HCT116 (cell line): ENCODE measurements at regions not wholly inside any gene's neighbourhood (a gene's known extent, or its start where the extent isn't known, plus 50 kb on each side); places are given as distances from the start of the nearest gene placed in this dataset.

Source experiments
- ATAC-seq: fragments of 200-7000 bp; cut with Tn5 transposase; 2 replicates; pipeline ENCODE4 v1.9.1; 2020; ENCODE audit warnings: mild to moderate bottlenecking, moderate library complexity
- BruUV-seq: library from RNA; stranded (reverse); fragments of 400-500 nt; replicated peaks from 2 replicates; lab custom pipeline; 2021; lab: Mats Ljungman, UMichigan
- CTCF ChIA-PET: fragments of 300-600 bp; sonication (Branson Sonifier 250); formaldehyde crosslinking; loops from one replicate; lab custom pipeline; 2021; ENCODE audit warnings: antibody characterized with exemption; lab: Charles Lee
- POLR2A ChIA-PET: fragments of 300-600, 350-600 bp; sonication (Branson Sonifier 250); formaldehyde crosslinking; loops from one replicate; lab custom pipeline; 2021; ENCODE audit warnings: antibody characterized with exemption; lab: Charles Lee
- RAD21 ChIA-PET, 2 experiments: fragments of 300-600 bp; sonication (Branson Sonifier 250); formaldehyde crosslinking; loops; one replicate each; lab custom pipeline; 2023; ENCODE audit warnings: low total read pairs in 2 of 2; ENCODE audit not compliant: uncharacterized antibody in 2 of 2, unreplicated experiment in 2 of 2, low non-redundant PET in 1 of 2; lab: Charles Lee
- DNase-seq: peaks from one replicate; pipeline ENCODE4 v3.0.0-alpha.2; 2010; ENCODE audit warnings: low read depth, low spot score
- H2AFZ ChIP-seq: fragments of 200-600 bp; shearing (Covaris generic), sonication (generic); 2 replicates; pipeline ENCODE4 v1.6.1; 2017; ENCODE audit warnings: low read depth, mixed run types, mixed read lengths, antibody characterized with exemption, low read length; ENCODE audit not compliant: poor library complexity, severe bottlenecking
- H3K27ac ChIP-seq: 2 replicates; pipeline ENCODE4 v1.5.1; 2012; ENCODE audit warnings: low read depth, low read length
- H3K27me3 ChIP-seq: fragments of 200-600 bp; sonication (generic); 2 replicates; pipeline ENCODE4 v1.6.1; 2016; ENCODE audit warnings: mixed run types, low read length, mixed read lengths; ENCODE audit not compliant: insufficient read depth
- H3K36me3 ChIP-seq, 2 experiments: fragments of 200-500 bp in 1 of 2; fragments of 200-600 bp in 1 of 2; sonication (Bioruptor generic) in 1 of 2; sonication (generic) in 1 of 2; 2 replicates each; pipeline versions ENCODE4 v1.5.1 to v1.6.1; 2014 to 2016; ENCODE audit warnings: low read length in 2 of 2, inconsistent platforms in 1 of 2, mixed read lengths in 1 of 2, mixed run types in 1 of 2; ENCODE audit not compliant: insufficient read depth in 2 of 2, control insufficient read depth in 1 of 2
- H3K4me1 ChIP-seq, 2 experiments: fragments of 200-600 bp in 1 of 2; sonication (generic) in 1 of 2; 2 replicates each; pipeline versions ENCODE4 v1.5.1 to v1.6.1; 2012 to 2017; ENCODE audit warnings: low read length in 2 of 2, inconsistent platforms in 1 of 2, mild to moderate bottlenecking in 1 of 2, mixed read lengths in 1 of 2, mixed run types in 1 of 2, moderate library complexity in 1 of 2; ENCODE audit not compliant: insufficient read depth in 2 of 2, control insufficient read depth in 1 of 2
- H3K4me2 ChIP-seq: fragments of 200-600 bp; sonication (generic); 2 replicates; pipeline ENCODE4 v1.6.1; 2017; ENCODE audit warnings: mixed run types, low read length, mixed read lengths
- H3K4me3 ChIP-seq, 2 experiments: fragments of 200-600 bp in 1 of 2; sonication (generic) in 1 of 2; replicated peaks in 1 of 2; 2 replicates each; pipeline ENCODE4 v1.5.1; 2011 to 2016; ENCODE audit warnings: low read length in 2 of 2, control low read depth in 1 of 2, low read depth in 1 of 2, mild to moderate bottlenecking in 1 of 2, mixed read lengths in 1 of 2, mixed run types in 1 of 2
- H3K79me2 ChIP-seq: fragments of 200-600 bp; sonication (generic); 2 replicates; pipeline ENCODE4 v1.6.1; 2017; ENCODE audit warnings: mild to moderate bottlenecking, mixed run types, low read length, moderate library complexity, mixed read lengths; ENCODE audit not compliant: insufficient read depth
- H3K9ac ChIP-seq: fragments of 200-600 bp; sonication (generic); 2 replicates; pipeline ENCODE4 v1.6.1; 2016; ENCODE audit warnings: low read length, mixed read lengths
- H3K9me2 ChIP-seq: fragments of 200-600 bp; sonication (generic), shearing (Covaris generic); 2 replicates; pipeline ENCODE4 v1.6.1; 2017; ENCODE audit warnings: mixed run types, mild to moderate bottlenecking, moderate library complexity; ENCODE audit not compliant: insufficient read depth
- H3K9me3 ChIP-seq, 2 experiments: fragments of 200-500 bp in 1 of 2; fragments of 200-600 bp in 1 of 2; sonication (Bioruptor generic) in 1 of 2; sonication (generic) in 1 of 2; 2 replicates each; pipeline ENCODE4 v1.6.1; 2014 to 2017; ENCODE audit warnings: low read length in 2 of 2, mixed read lengths in 2 of 2, inconsistent platforms in 1 of 2, low read depth in 1 of 2, mild to moderate bottlenecking in 1 of 2, mixed run types in 1 of 2, moderate library complexity in 1 of 2; ENCODE audit not compliant: control insufficient read depth in 1 of 2, insufficient read depth in 1 of 2
- H4K20me1 ChIP-seq: fragments of 200-600 bp; sonication (generic), shearing (Covaris generic); 2 replicates; pipeline ENCODE4 v1.6.1; 2017; ENCODE audit warnings: mixed run types, mild to moderate bottlenecking, moderate library complexity; ENCODE audit not compliant: insufficient read depth
- ATF3 ChIP-seq: IDR thresholded peaks from 2 replicates; pipeline ENCODE4 v1.6.1; 2012
- CEBPB ChIP-seq: IDR thresholded peaks from 2 replicates; pipeline ENCODE4 v1.6.1; 2012; ENCODE audit warnings: low read depth
- ELF1 ChIP-seq: IDR thresholded peaks from 2 replicates; pipeline ENCODE4 v1.6.1; 2012; ENCODE audit warnings: low read depth, borderline replicate concordance
- EZH2 ChIP-seq: fragments of 200-600 bp; sonication (generic); IDR thresholded peaks from 2 replicates; pipeline ENCODE4 v1.6.1; 2017; ENCODE audit warnings: antibody characterized with exemption, mixed run types
- EZH2phosphoT487 ChIP-seq: fragments of 200-600 bp; IDR thresholded peaks from 2 replicates; pipeline ENCODE4 v1.6.1; 2018; ENCODE audit warnings: antibody characterized with exemption, borderline replicate concordance
- FOSL1 ChIP-seq: IDR thresholded peaks from 2 replicates; pipeline ENCODE4 v1.6.1; 2012; ENCODE audit warnings: low read depth
- JUND ChIP-seq: IDR thresholded peaks from 2 replicates; pipeline ENCODE4 v1.6.1; 2012
- REST ChIP-seq: IDR thresholded peaks from 2 replicates; pipeline ENCODE4 v1.6.1; 2012; ENCODE audit warnings: low read depth
- SP1 ChIP-seq: IDR thresholded peaks from 2 replicates; pipeline ENCODE4 v1.6.1; 2012; ENCODE audit warnings: low read depth
- SRF ChIP-seq: IDR thresholded peaks from 2 replicates; pipeline ENCODE4 v1.6.1; 2012; ENCODE audit warnings: low read depth
- TCF7L2 ChIP-seq: IDR thresholded peaks from 2 replicates; pipeline ENCODE4 v1.7.0; 2011; ENCODE audit warnings: borderline replicate concordance, inconsistent platforms; ENCODE audit not compliant: insufficient read depth, insufficient read length; ENCODE audit errors: extremely low read depth
- ZBTB33 ChIP-seq: IDR thresholded peaks from 2 replicates; pipeline ENCODE4 v1.6.1; 2011; ENCODE audit warnings: mild to moderate bottlenecking, low read length, moderate library complexity; ENCODE audit not compliant: insufficient replicate concordance; ENCODE audit errors: extremely low read depth
- ZFX ChIP-seq: fragments of 450-650 bp; IDR thresholded peaks from 2 replicates; pipeline ENCODE4 v1.6.1; 2017
- ZNF274 ChIP-seq: fragments of 200-500 bp; sonication (Bioruptor generic); IDR thresholded peaks from 2 replicates; pipeline ENCODE4 v1.6.1; 2014; ENCODE audit warnings: mild to moderate bottlenecking, low read depth, low read length, inconsistent platforms
- intact Hi-C: fragments of 100-400 bp; cut with micrococcal nuclease; formaldehyde crosslinking; loops from 2 replicates; pipeline ENCODE4 v1.10.0; 2022
- TF ChIP-seq, protein P1 (sequence below): IDR thresholded peaks from 2 replicates; pipeline ENCODE4 v1.6.1; 2012

- H3K4me2 ChIP-seq, result no peak overlapping the region
- DNase-seq (no peak), ATAC-seq (no peak)
- no peaks in the 10 kb centered on the region for H3K9me2 ChIP-seq
- H3K79me2 ChIP-seq, result no peaks in the 10 kb centered on the region
- no peaks in the 10 kb centered on the region for H3K27me3 ChIP-seq
- no peak overlapping the region for H2AFZ ChIP-seq
- ChIA-PET POLR2A (no interaction called here), CTCF (no interaction called here), RAD21 (no interaction called here)
- peaks cover 12 to 19% of the 10 kb centered on the region in 2 experiments; a peak in 2 of 4 replicates for H3K9me3 ChIP-seq
- no peak overlapping the region for H3K27ac ChIP-seq
- no peaks in the 10 kb centered on the region for H3K36me3 ChIP-seq
- no TSS peak for BruUV-seq
- no peak overlapping the region for H3K9ac ChIP-seq
- H4K20me1 ChIP-seq, result no peaks in the 10 kb centered on the region
- no peak overlapping the region for H3K4me3 ChIP-seq
- TF ChIP-seq CEBPB, result no peak
- TF ChIP-seq ZFX, result no peak
- TF ChIP-seq ELF1, result no peak
- TF ChIP-seq, protein P1, sequence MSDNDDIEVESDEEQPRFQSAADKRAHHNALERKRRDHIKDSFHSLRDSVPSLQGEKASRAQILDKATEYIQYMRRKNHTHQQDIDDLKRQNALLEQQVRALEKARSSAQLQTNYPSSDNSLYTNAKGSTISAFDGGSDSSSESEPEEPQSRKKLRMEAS, result no peak
- TF ChIP-seq ZNF274, result no peak
- no peak for TF ChIP-seq JUND
- TF ChIP-seq TCF7L2, result no peak
- no peaks in the 10 kb centered on the region for H3K4me1 ChIP-seq
- intact Hi-C loops, result no loop called here
Observed at GRCh38 chr1:106613068-106613467, 443.4 kb upstream of the PRMT6 start.

DNA sequence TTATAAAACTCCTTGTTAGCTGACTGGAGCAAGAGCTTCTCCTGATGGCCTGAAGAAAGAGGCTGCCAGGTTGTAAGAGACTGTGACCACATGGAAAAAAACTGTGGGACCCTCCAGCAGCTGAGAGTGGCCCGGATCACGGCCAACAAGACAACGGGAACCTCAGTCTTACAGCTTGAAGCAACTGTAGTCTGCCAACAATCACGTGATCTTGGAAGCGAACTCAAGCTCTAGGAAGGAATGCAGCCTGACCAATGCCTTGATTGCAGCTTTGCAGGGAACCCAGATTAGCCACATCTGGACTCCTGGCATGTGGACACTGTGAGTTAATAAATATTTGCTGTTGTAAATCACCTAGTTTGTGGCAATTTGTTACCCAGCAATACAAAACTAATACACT is 442.6 kb upstream of the PRMT6 start:
- Histone ChIP-seq H3K4me3 (no peak overlapping the region), H3K79me2 (no peaks in the 10 kb centered on the region), H3K9ac (no peak overlapping the region), H3K4me2 (no peak overlapping the region), H3K4me1 (no peaks in the 10 kb centered on the region), H2AFZ (no peak overlapping the region), H4K20me1 (no peaks in the 10 kb centered on the region), H3K36me3 (no peaks in the 10 kb centered on the region), H3K27me3 (no peaks in the 10 kb centered on the region), H3K9me3 (peaks cover 12 to 19% of the 10 kb centered on the region in 2 experiments; a peak in 2 of 4 replicates), H3K9me2 (no peaks in the 10 kb centered on the region), H3K27ac (no peak overlapping the region)
- ChIA-PET POLR2A (no interaction called here), RAD21 (no interaction called here), CTCF (no interaction called here)
- DNase-seq, result no peak
- ATAC-seq, result no peak
- intact Hi-C loops, result no loop called here
- BruUV-seq, result no TSS peak
- TF ChIP-seq ZNF274 (no peak), ZFX (no peak), FOSL1 (no peak), SRF (no peak), REST (no peak), ATF3 (no peak), ZBTB33 (no peak), EZH2phosphoT487 (no peak), EZH2 (no peak), SP1 (no peak), ELF1 (no peak)
- TF ChIP-seq, protein P1, result no peak
